HG03521 (cell line): ENCODE measurements at regions not wholly inside any gene's neighbourhood (a gene's known extent, or its start where the extent isn't known, plus 50 kb on each side); places are given as distances from the start of the nearest gene placed in this dataset.

ENCODE experiments used
- ATAC-seq: cut with Tn5 transposase; IDR thresholded peaks from one replicate; pipeline ENCODE4 v1.9.1; 2021; ENCODE audit warnings: mild to moderate bottlenecking, moderate library complexity; ENCODE audit not compliant: unreplicated experiment

GRCh38 chr7:106606120-106606519, 54.8 kb downstream of the CCDC71L start:
- no peak for ATAC-seq

- ATAC-seq: no peak
Measured at GRCh38 chr7:106604971-106605370, 56.0 kb downstream of the CCDC71L start.

- ATAC-seq: no peak
Measured at GRCh38 chr7:106604303-106604924, 56.5 kb downstream of the CCDC71L start.

- ATAC-seq: no peak
Measured at GRCh38 chr7:106603346-106603745, 57.6 kb downstream of the CCDC71L start.

GRCh38 chr7:106602062-106602461, 58.9 kb downstream of the CCDC71L start:
- ATAC-seq: no peak

- ATAC-seq: no peak
Measured at GRCh38 chr7:106600569-106601373, 60.2 kb downstream of the CCDC71L start.

GRCh38 chr7:106599343-106599698, 61.6 kb downstream of the CCDC71L start:
- no peak for ATAC-seq

- ATAC-seq: peak; percentile 99
Measured at GRCh38 chr7:106598663-106599342, 62.2 kb downstream of the CCDC71L start.

GRCh38 chr7:106597751-106598546, 63.0 kb downstream of the CCDC71L start:
- ATAC-seq: no peak

- ATAC-seq: no peak
Measured at GRCh38 chr7:106597014-106597413, 63.9 kb downstream of the CCDC71L start.

- ATAC-seq: no peak
Measured at GRCh38 chr7:106595922-106596321, 65.0 kb downstream of the CCDC71L start.

GRCh38 chr7:106593028-106593417, 67.9 kb downstream of the CCDC71L start:
- no peak for ATAC-seq

- ATAC-seq: no peak
Measured at GRCh38 chr7:106592282-106593027, 68.5 kb downstream of the CCDC71L start.

- ATAC-seq: no peak
Measured at GRCh38 chr7:106591146-106591545, 69.8 kb downstream of the CCDC71L start.

- ATAC-seq: no peak
Measured at GRCh38 chr7:106590209-106590816, 70.6 kb downstream of the CCDC71L start.

- no peak for ATAC-seq
Measured at GRCh38 chr7:106589198-106589879, 71.6 kb downstream of the CCDC71L start.

- ATAC-seq: no peak
Measured at GRCh38 chr7:106588422-106589197, 72.3 kb downstream of the CCDC71L start.

GRCh38 chr7:106584914-106585759, 75.8 kb downstream of the CCDC71L start:
- ATAC-seq: no peak
